ENCODE measurements at regions not wholly inside any gene's neighbourhood (a gene's known extent, or its start where the extent isn't known, plus 50 kb on each side); places are given as distances from the start of the nearest gene placed in this dataset.

GRCh38 chr16:79415983-79416640 is 184.4 kb downstream of the MAF start:
- no peak for DNase-seq (ENCODE audit: low spot score)
- ATAC-seq (ENCODE audit: low FRiP score), result no peak
- no peak for TF ChIP-seq CTCF (IDR thresholded peaks at IDR 0.05)

GRCh38 chr16:79412783-79413225 is 187.7 kb downstream of the MAF start:
- no peak for TF ChIP-seq CTCF (IDR thresholded peaks at IDR 0.05)
- DNase-seq (ENCODE audit: low spot score), result no peak
- ATAC-seq (ENCODE audit: low FRiP score), result no peak

GRCh38 chr16:79411805-79412204 is 188.7 kb downstream of the MAF start:
- DNase-seq (ENCODE audit: low spot score) (no peak), ATAC-seq (ENCODE audit: low FRiP score) (no peak)
- TF ChIP-seq CTCF (IDR thresholded peaks at IDR 0.05), result no peak

- no peak for TF ChIP-seq CTCF (IDR thresholded peaks at IDR 0.05)
- ATAC-seq (ENCODE audit: low FRiP score), result no peak
- no peak for DNase-seq (ENCODE audit: low spot score)
Observed at GRCh38 chr16:79411357-79411756, 189.2 kb downstream of the MAF start.

GRCh38 chr16:79409978-79410377 is 190.6 kb downstream of the MAF start:
- ATAC-seq (ENCODE audit: low FRiP score), result no peak
- no peak for DNase-seq (ENCODE audit: low spot score)
- no peak for TF ChIP-seq CTCF (IDR thresholded peaks at IDR 0.05)

- DNase-seq (ENCODE audit: low spot score) (no peak), ATAC-seq (ENCODE audit: low FRiP score) (no peak)
- no peak for TF ChIP-seq CTCF (IDR thresholded peaks at IDR 0.05)
Observed at GRCh38 chr16:79408355-79408754, 192.2 kb downstream of the MAF start.

GRCh38 chr16:79407461-79408135 is 192.9 kb downstream of the MAF start:
- DNase-seq (ENCODE audit: low spot score) (no peak), ATAC-seq (ENCODE audit: low FRiP score) (no peak)
- TF ChIP-seq CTCF (IDR thresholded peaks at IDR 0.05), result no peak
